Omental fat pad (tissue), 3 donors: ENCODE measurements at regions not wholly inside any gene's neighbourhood (a gene's known extent, or its start where the extent isn't known, plus 50 kb on each side); places are given as distances from the start of the nearest gene placed in this dataset.

ENCODE experiments used
- ATAC-seq: fragments of 150-250 bp; one replicate; pipeline ENCODE4 v1.9.1; 2016; ENCODE audit warnings: mild to moderate bottlenecking, moderate library complexity; ENCODE audit not compliant: low FRiP score
- DNase-seq: peaks from one replicate; pipeline ENCODE4 v3.0.0-alpha.2; 2019; ENCODE audit warnings: low spot score
- CTCF ChIP-seq, 3 donors: fragments of 450-650 bp; IDR thresholded peaks; one replicate each; pipeline ENCODE4 v1.5.1; 2016 to 2017; ENCODE audit warnings: antibody characterized with exemption in 3 of 3, mild to moderate bottlenecking in 3 of 3, moderate library complexity in 2 of 3

- TF ChIP-seq CTCF (IDR thresholded peaks at IDR 0.05), result no peak
- ATAC-seq, result no peak
- no peak for DNase-seq
These were observed 168.8 kb upstream of the TOPAZ1 start for GRCh38 chr3:44072601-44073540.

- no peak for ATAC-seq
- TF ChIP-seq CTCF (IDR thresholded peaks at IDR 0.05), result no peak
- no peak for DNase-seq
These were observed 167.5 kb upstream of the TOPAZ1 start for GRCh38 chr3:44074181-44074580.

GRCh38 chr3:44076221-44076829, 165.4 kb upstream of the TOPAZ1 start:
- no peak for DNase-seq
- TF ChIP-seq CTCF (IDR thresholded peaks at IDR 0.05), result no peak
- ATAC-seq, result no peak

- ATAC-seq (no peak), DNase-seq (no peak)
- TF ChIP-seq CTCF (IDR thresholded peaks at IDR 0.05), result no peak
These were observed 164.4 kb upstream of the TOPAZ1 start for GRCh38 chr3:44077267-44077666.

- DNase-seq (no peak), ATAC-seq (no peak)
- TF ChIP-seq CTCF (IDR thresholded peaks at IDR 0.05), result no peak
These were observed 162.8 kb upstream of the TOPAZ1 start for GRCh38 chr3:44078863-44079262.

- TF ChIP-seq CTCF (IDR thresholded peaks at IDR 0.05), result no peak
- DNase-seq, result no peak
- ATAC-seq, result no peak
These were observed 161.8 kb upstream of the TOPAZ1 start for GRCh38 chr3:44079916-44080315.
